Endothelial cell (in vitro differentiated cells): ENCODE measurements at regions not wholly inside any gene's neighbourhood (a gene's known extent, or its start where the extent isn't known, plus 50 kb on each side); places are given as distances from the start of the nearest gene placed in this dataset.

Source experiments
- DNase-seq: peaks from one replicate; pipeline ENCODE4 v3.0.0; 2021; ENCODE audit warnings: low spot score
- H3K27ac Mint-ChIP-seq: one replicate; pipeline ENCODE4 v1.8.0; 2021; ENCODE audit warnings: mixed read lengths, inconsistent platforms; ENCODE audit not compliant: unreplicated experiment
- H3K27me3 Mint-ChIP-seq: one replicate; pipeline ENCODE4 v1.8.0; 2021; ENCODE audit warnings: mild to moderate bottlenecking, moderate library complexity, mixed read lengths, inconsistent platforms; ENCODE audit not compliant: unreplicated experiment
- H3K36me3 Mint-ChIP-seq: one replicate; pipeline ENCODE4 v1.8.0; 2021; ENCODE audit warnings: mild to moderate bottlenecking, low read depth, mixed read lengths, inconsistent platforms; ENCODE audit not compliant: unreplicated experiment
- H3K4me1 Mint-ChIP-seq: one replicate; pipeline ENCODE4 v1.8.0; 2021; ENCODE audit warnings: mild to moderate bottlenecking, mixed read lengths, inconsistent platforms; ENCODE audit not compliant: unreplicated experiment
- H3K4me3 Mint-ChIP-seq: one replicate; pipeline ENCODE4 v1.8.0; 2021; ENCODE audit warnings: mild to moderate bottlenecking, mixed read lengths, inconsistent platforms; ENCODE audit not compliant: unreplicated experiment
- H3K9me3 Mint-ChIP-seq: one replicate; pipeline ENCODE4 v1.8.0; 2021; ENCODE audit warnings: mixed read lengths, inconsistent platforms; ENCODE audit not compliant: unreplicated experiment
- CTCF ChIP-seq: fragments of 200-600 bp; sonication (generic); IDR thresholded peaks from one replicate; pipeline ENCODE4 v1.5.0; 2021; ENCODE audit warnings: antibody characterized with exemption; ENCODE audit not compliant: unreplicated experiment

GRCh38 chr3:178474526-178474925 is 61.7 kb upstream of the KCNMB2 start:
- no peak for TF ChIP-seq CTCF
- DNase-seq = no peak
- Mint-ChIP-seq H3K36me3 (no peaks in the 10 kb centered on the region), H3K9me3 (no peaks in the 10 kb centered on the region), H3K4me3 (no peak overlapping the region), H3K27ac (no peak overlapping the region), H3K27me3 (no peaks in the 10 kb centered on the region), H3K4me1 (peaks cover 5% of the 10 kb centered on the region)

- Mint-ChIP-seq H3K4me3 (no peak overlapping the region), H3K4me1 (peaks cover 5% of the 10 kb centered on the region), H3K27ac (no peak overlapping the region), H3K36me3 (no peaks in the 10 kb centered on the region), H3K9me3 (no peaks in the 10 kb centered on the region), H3K27me3 (no peaks in the 10 kb centered on the region)
- no peak for DNase-seq
- no peak for TF ChIP-seq CTCF
Measured at GRCh38 chr3:178475062-178475461, 61.2 kb upstream of the KCNMB2 start.

- no peak for TF ChIP-seq CTCF
- Mint-ChIP-seq H3K4me3 (no peak overlapping the region), H3K27me3 (no peaks in the 10 kb centered on the region), H3K4me1 (peaks cover 5% of the 10 kb centered on the region), H3K9me3 (no peaks in the 10 kb centered on the region), H3K27ac (no peak overlapping the region), H3K36me3 (no peaks in the 10 kb centered on the region)
- no peak for DNase-seq
Measured at GRCh38 chr3:178476886-178477285, 59.4 kb upstream of the KCNMB2 start.

GRCh38 chr3:178479446-178479845 is 56.8 kb upstream of the KCNMB2 start:
- Mint-ChIP-seq H3K9me3 (no peaks in the 10 kb centered on the region), H3K27ac (no peak overlapping the region), H3K4me1 (peaks cover 5% of the 10 kb centered on the region), H3K4me3 (no peak overlapping the region), H3K36me3 (no peaks in the 10 kb centered on the region), H3K27me3 (no peaks in the 10 kb centered on the region)
- DNase-seq = no peak
- TF ChIP-seq CTCF = no peak

- no peak for DNase-seq
- no peaks in the 10 kb centered on the region for H3K27me3 Mint-ChIP-seq
- TF ChIP-seq CTCF = no peak
- H3K36me3 Mint-ChIP-seq = no peaks in the 10 kb centered on the region
- H3K4me3 Mint-ChIP-seq = no peak overlapping the region
- H3K27ac Mint-ChIP-seq = no peak overlapping the region
- no peaks in the 10 kb centered on the region for H3K9me3 Mint-ChIP-seq
- H3K4me1 Mint-ChIP-seq = peaks cover under 1% of the 10 kb centered on the region
Measured at GRCh38 chr3:178479860-178480259, 56.4 kb upstream of the KCNMB2 start.
